Activated T-cell treated with anti-CD3 and anti-CD28 coated beads for 4 hours (primary cell): ENCODE measurements at regions not wholly inside any gene's neighbourhood (a gene's known extent, or its start where the extent isn't known, plus 50 kb on each side); places are given as distances from the start of the nearest gene placed in this dataset.
"Not testable (repeated sequence)": the region's sequence is repeated elsewhere in the genome, so short reads cannot be mapped to it uniquely, and the experiment has no call there.

ENCODE experiments used
- DNase-seq: peaks from one replicate; pipeline ENCODE4 v3.0.0-alpha.2; 2020

DNA sequence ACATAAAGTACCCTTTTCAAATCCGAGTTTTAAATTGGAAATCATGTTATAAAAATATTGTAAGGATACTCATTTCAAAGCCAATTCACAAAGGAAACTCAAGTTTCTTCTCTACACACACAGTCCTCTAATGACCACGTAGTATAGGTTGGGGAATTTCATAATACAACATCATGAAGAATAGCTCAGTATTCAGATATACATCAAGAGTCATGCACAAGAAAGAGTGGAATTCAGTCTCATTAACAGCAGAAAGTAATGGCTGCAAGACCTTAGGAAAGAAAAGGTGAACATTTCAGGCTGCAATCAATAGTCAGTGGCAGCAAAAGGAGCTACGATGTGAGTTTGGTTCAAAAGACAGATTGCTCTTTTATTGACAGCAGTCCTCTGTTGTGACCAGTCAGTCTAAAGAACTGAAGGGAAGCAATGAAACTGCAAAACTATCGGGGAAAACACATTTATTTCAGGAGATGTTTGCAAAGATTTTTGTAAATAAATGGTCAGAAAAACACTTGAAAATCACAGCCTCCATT, 317.2 kb downstream of the IPMK start:
- DNase-seq: no peak

- no peak for DNase-seq
These were observed 318.9 kb downstream of the IPMK start for GRCh38 chr10:57948796-57949195.

DNA sequence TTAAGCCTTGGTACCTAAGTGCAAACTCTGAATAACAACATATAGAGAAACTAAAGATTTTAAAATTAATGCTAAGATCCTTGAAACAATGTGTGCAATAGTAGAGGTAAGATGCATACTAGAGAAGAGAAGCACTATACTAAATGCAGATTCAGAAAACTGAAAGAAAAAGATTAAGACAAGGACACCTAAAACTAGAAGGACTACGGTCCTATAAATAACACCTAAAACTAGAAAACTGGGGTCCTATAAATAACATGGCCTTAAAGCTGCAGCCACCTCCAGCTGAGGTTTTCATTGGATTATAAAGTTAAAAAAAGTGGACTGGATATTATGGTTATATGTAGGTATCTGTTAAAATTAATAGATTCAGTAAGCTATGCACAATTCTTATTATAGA, 320.9 kb downstream of the IPMK start:
- no peak for DNase-seq

DNA sequence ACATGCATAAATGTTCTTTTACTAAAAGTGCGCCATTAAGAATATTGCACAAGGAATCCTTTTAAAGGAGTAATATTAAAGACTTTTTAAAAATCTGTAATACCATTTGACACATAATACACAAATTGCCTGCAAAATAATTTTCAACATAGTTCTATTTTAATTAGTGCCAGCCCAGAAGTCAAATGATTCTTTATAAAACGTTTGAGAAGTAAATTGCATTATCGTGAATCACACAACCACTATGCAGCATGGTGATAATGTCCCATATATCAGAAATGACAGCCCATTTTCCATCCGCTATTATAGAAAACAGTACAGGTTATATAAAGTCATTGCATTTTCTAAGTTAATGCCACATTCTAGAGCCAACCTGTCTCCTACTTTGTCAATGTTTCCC, 324.0 kb downstream of the IPMK start:
- DNase-seq: no peak

DNA sequence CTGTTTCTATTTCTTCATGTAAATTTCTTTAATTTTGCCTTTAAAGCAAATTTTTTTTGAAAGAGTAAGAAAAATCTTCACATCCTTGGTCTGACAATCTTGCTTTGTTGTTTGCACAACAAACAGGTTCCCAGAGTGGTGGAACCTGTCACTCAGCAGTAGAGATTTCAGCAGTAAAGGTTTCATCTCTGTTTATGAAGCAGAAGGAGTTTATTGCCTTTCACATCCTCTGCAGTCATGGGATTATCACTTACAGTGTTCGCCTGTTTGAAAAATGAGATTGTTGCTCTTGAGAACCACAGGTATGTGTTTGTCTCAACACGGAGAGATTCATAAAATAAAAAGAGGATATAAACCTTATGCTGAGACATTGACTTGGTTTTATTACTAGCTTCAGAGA, 342.6 kb downstream of the IPMK start:
- DNase-seq: no peak

- DNase-seq: no peak
These were observed 346.6 kb downstream of the IPMK start for GRCh38 chr10:57921140-57921539.

DNA sequence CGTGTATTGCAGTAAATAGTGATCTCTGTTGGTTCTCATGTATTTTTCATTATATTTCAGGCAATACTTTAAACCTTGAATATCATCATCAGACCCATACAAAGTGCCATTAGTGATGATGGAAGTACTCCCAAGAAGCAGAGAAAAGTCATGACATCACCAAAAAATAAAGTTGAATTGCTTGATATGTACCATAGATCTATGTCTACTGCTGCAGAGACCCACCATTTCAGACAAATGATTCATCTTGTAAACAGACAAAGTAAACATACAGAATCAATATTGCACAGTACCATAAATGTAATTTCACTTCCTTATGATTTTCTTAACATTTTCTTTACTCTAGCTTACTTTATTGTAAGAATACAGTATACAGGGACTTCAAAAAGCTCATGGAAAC, 347.8 kb downstream of the IPMK start:
- DNase-seq: no peak

DNA sequence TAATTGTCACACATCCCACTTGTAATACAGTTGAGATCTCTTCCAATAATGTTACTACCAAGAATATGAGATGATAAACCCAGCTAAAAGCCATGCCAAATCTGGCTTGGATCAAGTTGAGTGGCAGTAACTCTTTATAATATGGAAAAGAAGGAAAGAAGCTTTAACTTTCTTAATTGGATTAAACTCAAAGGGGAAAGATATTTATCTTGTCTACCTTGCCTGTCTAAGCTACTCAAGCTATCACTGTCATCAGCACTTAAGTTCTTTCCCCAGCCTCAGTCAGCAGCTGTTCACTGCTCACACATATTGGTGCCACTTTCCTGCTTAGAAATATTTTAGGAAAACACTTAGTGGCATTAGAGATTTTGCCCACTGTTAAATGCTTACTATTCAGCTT, 350.7 kb downstream of the IPMK start:
- no peak for DNase-seq

DNA sequence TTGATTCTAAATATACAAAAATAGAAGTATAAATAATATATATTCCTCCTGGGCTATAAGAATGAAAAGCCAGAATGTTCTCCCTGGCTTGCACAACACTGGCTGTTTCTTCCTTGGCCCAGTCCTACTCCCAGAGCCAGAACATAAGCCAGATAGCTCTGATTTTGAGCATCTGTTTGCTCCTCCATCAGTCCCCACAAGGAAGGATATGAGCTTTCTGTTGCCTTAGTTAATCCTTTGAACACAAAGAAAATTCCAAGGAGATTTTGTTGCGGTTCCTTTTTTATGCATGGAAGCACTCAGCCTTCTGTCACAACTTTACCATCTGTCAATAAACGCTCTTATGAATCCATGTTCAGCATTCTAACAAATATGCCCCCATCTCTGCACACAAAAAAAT, 361.8 kb downstream of the IPMK start:
- DNase-seq: no peak

DNA sequence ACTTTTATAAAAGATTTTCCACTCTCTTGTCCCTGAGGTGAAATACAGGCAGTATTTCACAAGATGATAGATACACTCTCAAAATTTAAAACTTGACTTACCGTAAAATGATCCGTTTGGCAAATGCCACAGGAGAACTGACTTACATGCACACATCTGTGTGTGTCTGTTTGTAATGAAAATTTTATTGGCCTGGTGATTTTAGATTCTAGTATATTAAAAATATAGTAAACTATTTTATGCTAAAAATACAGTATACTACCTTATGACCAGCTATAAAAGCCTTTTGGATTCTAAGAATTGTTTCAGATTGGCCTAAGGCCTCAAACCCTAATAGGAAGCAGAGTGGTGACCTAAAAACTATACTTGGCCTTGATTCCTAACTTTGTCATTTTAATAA, 362.7 kb downstream of the IPMK start:
- DNase-seq: no peak

GRCh38 chr10:57898231-57898630, 369.5 kb downstream of the IPMK start:
- no peak for DNase-seq

- DNase-seq: no peak
These were observed 370.1 kb downstream of the IPMK start for GRCh38 chr10:57897611-57898010.

DNA sequence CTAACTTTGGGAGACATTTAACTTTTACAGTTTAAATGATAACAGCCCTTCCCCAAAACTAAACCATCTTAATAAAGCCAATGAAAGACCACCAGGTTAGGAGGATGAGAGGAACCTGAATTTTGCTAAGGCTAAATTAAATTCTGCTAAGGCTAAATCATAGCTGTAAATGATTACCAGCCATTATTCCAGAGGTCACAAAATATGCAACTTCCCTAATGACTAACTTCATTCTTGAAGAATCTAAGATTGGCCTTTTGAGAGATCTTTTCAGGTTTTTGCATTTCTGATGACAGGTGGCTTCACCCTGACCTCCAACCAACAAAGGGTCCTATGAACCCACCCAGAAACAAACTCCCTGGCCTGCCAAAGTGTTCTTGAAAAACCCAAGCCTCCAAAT, 373.3 kb downstream of the IPMK start:
- DNase-seq: no peak

- DNase-seq: no peak
These were observed 376.3 kb downstream of the IPMK start for GRCh38 chr10:57891201-57892006.

DNA sequence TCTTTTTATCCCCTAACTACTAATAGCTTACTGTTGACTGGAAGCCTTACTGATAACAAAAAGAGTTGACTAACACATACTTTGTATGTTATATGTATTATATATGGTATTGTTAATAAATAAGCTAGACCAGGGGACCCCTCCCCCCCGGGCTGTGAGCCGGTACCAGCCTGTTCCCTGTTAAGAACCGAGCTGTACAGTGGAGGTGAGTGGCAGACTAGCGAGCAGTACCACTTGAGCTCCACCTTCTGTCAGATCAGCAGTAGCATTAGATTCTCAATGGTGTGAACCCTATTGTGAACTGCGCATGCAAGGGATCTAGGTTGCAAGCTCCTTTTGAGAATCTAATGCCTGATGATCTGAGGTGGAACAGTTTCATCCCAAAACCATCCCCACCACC, 377.0 kb downstream of the IPMK start:
- no peak for DNase-seq

- not testable (repeated sequence) for DNase-seq
These were observed 382.1 kb downstream of the IPMK start for GRCh38 chr10:57885618-57885968.

DNA sequence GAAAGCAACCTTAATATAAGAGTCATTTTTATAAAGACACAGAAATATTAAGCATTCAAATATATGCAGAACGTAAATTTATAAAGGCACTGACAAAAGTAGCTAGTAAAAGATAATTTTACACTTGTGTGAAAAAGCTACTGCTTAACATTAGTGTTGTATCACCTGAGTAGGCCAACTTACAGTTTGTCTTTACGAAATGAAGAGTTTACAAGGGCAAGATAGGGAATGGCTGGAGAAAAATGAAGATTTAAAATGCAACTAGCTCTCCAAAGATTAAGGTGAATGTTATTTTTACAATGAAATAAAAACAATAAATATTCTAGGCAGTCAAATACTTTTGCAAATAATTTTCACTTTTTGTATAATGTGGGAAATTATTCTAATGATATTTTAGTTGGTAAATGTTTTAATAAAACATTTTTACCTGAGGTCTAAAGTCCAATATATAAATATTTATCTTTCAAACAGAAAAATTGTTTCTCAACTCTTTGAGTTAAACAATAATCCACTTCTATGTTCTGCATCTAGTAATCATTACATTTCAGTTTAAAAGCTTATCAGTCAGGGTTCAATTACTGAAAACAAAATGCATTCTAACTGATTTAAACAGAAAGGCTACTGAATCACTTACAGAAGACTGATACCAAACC, 382.6 kb downstream of the IPMK start:
- DNase-seq: no peak

DNA sequence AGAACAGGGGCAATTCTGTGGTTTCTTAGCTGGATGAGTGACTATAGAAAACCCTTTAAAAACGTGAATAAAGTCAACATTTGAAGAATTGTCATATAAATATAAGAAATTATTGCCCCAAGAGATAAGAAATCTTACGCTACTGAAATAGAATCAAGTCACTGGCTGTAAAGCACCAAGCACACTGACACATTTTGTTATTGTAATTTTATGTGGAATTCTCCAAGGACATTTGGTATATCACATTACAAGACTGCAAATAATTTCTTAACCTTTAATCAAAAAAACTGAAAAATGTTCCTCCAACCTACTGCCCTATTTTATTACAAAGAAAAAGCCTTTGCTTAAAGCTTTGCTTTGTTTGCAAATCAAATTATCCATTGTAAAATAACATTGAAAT, 383.3 kb downstream of the IPMK start:
- DNase-seq: no peak

GRCh38 chr10:57880446-57881227, 387.1 kb downstream of the IPMK start:
- DNase-seq: no peak

- DNase-seq: no peak
These were observed 392.9 kb downstream of the IPMK start for GRCh38 chr10:57874810-57875209.

GRCh38 chr10:57867241-57867640, 400.5 kb downstream of the IPMK start:
- DNase-seq: no peak

GRCh38 chr10:57864765-57865680, 402.7 kb downstream of the IPMK start:
- no peak for DNase-seq
